Ovary (tissue), 7 donors: ENCODE measurements at regions not wholly inside any gene's neighbourhood (a gene's known extent, or its start where the extent isn't known, plus 50 kb on each side); places are given as distances from the start of the nearest gene placed in this dataset.

Source experiments
- DNase-seq, 5 donors: peaks; one replicate each; pipeline ENCODE4 v3.0.0-alpha.2; 2019 to 2020
- H3K27ac ChIP-seq, 2 donors: fragments of 200-600 bp; one replicate each; pipeline versions ENCODE4 v1.5.1 to v1.8.0; 2019 to 2022
- H3K27me3 ChIP-seq: fragments of 200-600 bp; one replicate; pipeline ENCODE4 v1.8.0; 2022
- H3K36me3 ChIP-seq: fragments of 200-600 bp; sonication (generic); one replicate; pipeline ENCODE4 v1.5.1; 2019
- H3K4me1 ChIP-seq: one replicate; pipeline ENCODE4 v1.8.1; 2013; ENCODE audit warnings: mild to moderate bottlenecking, moderate library complexity; ENCODE audit not compliant: insufficient read depth
- H3K4me3 ChIP-seq: fragments of 200-600 bp; sonication (generic); one replicate; pipeline ENCODE4 v1.5.1; 2017
- H3K9me3 ChIP-seq, 2 donors: fragments of 200-600 bp in 1 of 2; sonication (generic) in 1 of 2; one replicate each; pipeline versions ENCODE4 v1.5.1 to v1.8.1; 2013 to 2019; ENCODE audit warnings: mild to moderate bottlenecking in 1 of 2, moderate library complexity in 1 of 2
- CTCF ChIP-seq, 3 donors: fragments of 450-650 bp in 2 of 3; fragments of 200-600 bp in 1 of 3; IDR thresholded peaks; one replicate each; pipeline versions ENCODE4 v1.5.1 to v1.8.0; 2016 to 2022; ENCODE audit warnings: antibody characterized with exemption in 3 of 3, mild to moderate bottlenecking in 1 of 3
- EP300 ChIP-seq: sonication (generic); formaldehyde crosslinking; IDR thresholded peaks from one replicate; pipeline ENCODE4 v1.6.1; 2017; ENCODE audit warnings: antibody characterized with exemption
- POLR2A ChIP-seq: fragments of 450-650 bp; IDR thresholded peaks from one replicate; pipeline ENCODE4 v1.6.1; 2017; ENCODE audit warnings: antibody characterized with exemption, mild to moderate bottlenecking, moderate library complexity
- WGBS, 3 donors: extraction: QIAGEN DNeasy Blood & Tissue Kit in 1 of 3; methylation state at CpG; one replicate each; pipeline versions ENCODE4 v1.1.5 to v1.1.7; 2013 to 2017; 5-methylcytosine and 5-hydroxymethylcytosine counted together
- intact Hi-C, 4 donors: fragments of 100-400 bp; cut with DNase I; formaldehyde crosslinking; loops; one replicate each; pipeline versions ENCODE4 v1.11.0 to v1.15.1; 2022 to 2023
- donor health status: DM: no; HTN: no; CAD: no; lungs with moderate emphysema.
- donor health status: DM: no; HTN: no; CAD: no.
- donor health status: Bipolar disorder and iron deficiency.
- donor health status: DM: no; HTN: no; CAD: no.
- donor health status: DM: yes; HTN: yes; CAD: no.

- Histone ChIP-seq H3K36me3 (no peaks in the 10 kb centered on the region), H3K27ac (no peak overlapping the region), H3K4me3 (no peak overlapping the region), H3K9me3 (no peaks in the 10 kb centered on the region), H3K27me3 (no peaks in the 10 kb centered on the region), H3K4me1 (no peaks in the 10 kb centered on the region)
- TF ChIP-seq POLR2A (no peak), CTCF (IDR thresholded peaks at IDR 0.05) (no peak), EP300 (no peak)
- no peak for DNase-seq
- intact Hi-C loops: no loop called here
- WGBS, 3 donors: 80 to 91% (median 86%) methylated on average over 17 of the region's 17 CpGs
These were observed 383.9 kb upstream of the TMCO5A start for GRCh38 chr15:37550360-37551024.

- no peak for TF ChIP-seq CTCF (IDR thresholded peaks at IDR 0.05)
- no peak for TF ChIP-seq EP300
- no peak for TF ChIP-seq POLR2A
- H3K27me3 ChIP-seq: no peaks in the 10 kb centered on the region
- intact Hi-C loops: loop anchor here in 1 of 4 donors (5.0 kb wide), 1 partner anchor 355 kb away; no protein-coding TSS in a partner anchor
These were observed 362.0 kb upstream of the TMCO5A start for GRCh38 chr15:37572401-37572800.

GRCh38 chr15:37574985-37575384, 359.5 kb upstream of the TMCO5A start:
- Histone ChIP-seq H3K9me3 (no peaks in the 10 kb centered on the region), H3K4me3 (no peak overlapping the region), H3K4me1 (no peaks in the 10 kb centered on the region), H3K36me3 (no peaks in the 10 kb centered on the region), H3K27me3 (no peaks in the 10 kb centered on the region), H3K27ac (no peak overlapping the region)
- 75 to 88% (median 80%) methylated on average over 3 of the region's 3 CpGs for WGBS, 3 donors
- no peak for TF ChIP-seq POLR2A
- no peak for TF ChIP-seq CTCF (IDR thresholded peaks at IDR 0.05)
- no peak for TF ChIP-seq EP300
- intact Hi-C loops: loop anchor here in 1 of 4 donors (5.0 kb wide), 1 partner anchor 358 kb away; no protein-coding TSS in a partner anchor
- no peak for DNase-seq

More at GRCh38 chr15:37572401-37572800, 362.0 kb upstream of the TMCO5A start:
- 23 to 53% (median 31%) methylated on average over 2 of the region's 2 CpGs for WGBS, 3 donors
- H3K36me3 ChIP-seq: no peaks in the 10 kb centered on the region
- DNase-seq: no peak
- H3K4me3 ChIP-seq: no peak overlapping the region
- no peaks in the 10 kb centered on the region for H3K4me1 ChIP-seq
- H3K9me3 ChIP-seq: no peaks in the 10 kb centered on the region
- H3K27ac ChIP-seq: no peak overlapping the region

- TF ChIP-seq POLR2A (no peak), CTCF (IDR thresholded peaks at IDR 0.05) (no peak), EP300 (no peak)
- no peaks in the 10 kb centered on the region for H3K27me3 ChIP-seq
- 57 to 71% (median 63%) methylated on average over 2 of the region's 2 CpGs for WGBS, 3 donors
- no peak overlapping the region for H3K27ac ChIP-seq
- intact Hi-C loops: no loop called here
- no peaks in the 10 kb centered on the region for H3K36me3 ChIP-seq
- DNase-seq: no peak
- H3K9me3 ChIP-seq: no peaks in the 10 kb centered on the region
- no peaks in the 10 kb centered on the region for H3K4me1 ChIP-seq
- H3K4me3 ChIP-seq: no peak overlapping the region
These were observed 357.5 kb upstream of the TMCO5A start for GRCh38 chr15:37576952-37577351.
